Tibial nerve (tissue), 4 donors: ENCODE measurements at regions not wholly inside any gene's neighbourhood (a gene's known extent, or its start where the extent isn't known, plus 50 kb on each side); places are given as distances from the start of the nearest gene placed in this dataset.

ENCODE experiments used
- DNase-seq, 2 donors: peaks; one replicate each; pipeline ENCODE4 v3.0.0-alpha.2; 2019; ENCODE audit warnings: low spot score in 2 of 2
- H3K27ac ChIP-seq, 4 donors: fragments of 200-600 bp; sonication (generic) in 3 of 4; one replicate each; pipeline ENCODE4 v1.5.1; 2017 to 2019; ENCODE audit warnings: mild to moderate bottlenecking in 1 of 4
- H3K27me3 ChIP-seq, 2 donors: fragments of 200-600 bp; sonication (generic) in 1 of 2; one replicate each; pipeline versions ENCODE4 v1.5.1 to v1.6.0; 2017 to 2019
- H3K36me3 ChIP-seq, 3 donors: fragments of 200-600 bp; sonication (generic); one replicate each; pipeline ENCODE4 v1.5.1; 2018 to 2019
- H3K4me1 ChIP-seq, 4 donors: fragments of 200-600 bp; sonication (generic) in 3 of 4; one replicate each; pipeline ENCODE4 v1.5.1; 2017 to 2019
- H3K4me3 ChIP-seq, 4 donors: fragments of 200-600 bp; sonication (generic) in 3 of 4; one replicate each; pipeline ENCODE4 v1.5.1; 2017 to 2019; ENCODE audit warnings: mild to moderate bottlenecking in 1 of 4, moderate library complexity in 1 of 4
- H3K9me3 ChIP-seq, 4 donors: fragments of 200-600 bp; sonication (generic) in 3 of 4; one replicate each; pipeline ENCODE4 v1.5.1; 2017 to 2019
- EP300 ChIP-seq, 2 donors: sonication (generic); formaldehyde crosslinking; IDR thresholded peaks; one replicate each; pipeline ENCODE4 v1.6.1; 2017; ENCODE audit warnings: antibody characterized with exemption in 2 of 2, mild to moderate bottlenecking in 1 of 2
- POLR2A ChIP-seq, 2 donors: fragments of 450-650 bp; IDR thresholded peaks; one replicate each; pipeline ENCODE4 v1.6.1; 2017; ENCODE audit warnings: antibody characterized with exemption in 2 of 2, mild to moderate bottlenecking in 2 of 2, moderate library complexity in 2 of 2
- WGBS, 2 donors: methylation state at CpG; one replicate each; pipeline ENCODE4 v1.1.5; 2018; 5-methylcytosine and 5-hydroxymethylcytosine counted together
- TF ChIP-seq, protein P1 (sequence below), 5 experiments: fragments of 200-600 bp in 3 of 5; fragments of 450-650 bp in 2 of 5; sonication (generic) in 3 of 5; IDR thresholded peaks; one replicate each; pipeline ENCODE4 v1.5.1; 2016 to 2019; ENCODE audit warnings: antibody characterized with exemption in 5 of 5, mild to moderate bottlenecking in 3 of 5, moderate library complexity in 2 of 5

DNA sequence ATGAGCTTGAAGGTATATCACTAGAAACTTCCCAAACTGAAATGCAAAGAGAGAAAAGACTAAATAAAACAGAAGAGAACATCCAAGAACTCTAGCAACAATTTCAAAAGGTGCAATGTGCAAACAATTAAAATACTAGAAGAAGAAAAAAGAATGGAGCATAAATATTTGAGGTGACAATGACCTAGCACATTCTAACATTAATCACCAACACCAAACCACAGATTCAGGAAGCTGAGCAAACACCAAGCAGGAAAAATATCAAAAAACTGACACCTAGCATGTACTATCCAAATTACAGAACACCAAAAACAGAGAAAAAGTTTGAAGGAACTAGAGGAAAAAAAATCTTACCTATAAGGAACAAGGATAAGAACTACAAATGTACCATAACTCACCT, 460.8 kb downstream of the IRS1 start:
- no peak for DNase-seq
- no peaks in the 10 kb centered on the region for H3K4me1 ChIP-seq
- no peak overlapping the region for H3K27ac ChIP-seq
- H3K36me3 ChIP-seq: no peaks in the 10 kb centered on the region
- H3K4me3 ChIP-seq: no peak overlapping the region
- no peaks in the 10 kb centered on the region for H3K27me3 ChIP-seq
- H3K9me3 ChIP-seq: no peaks in the 10 kb centered on the region
- no peak for TF ChIP-seq EP300 (IDR thresholded peaks at IDR 0.05)
- no peak for TF ChIP-seq POLR2A (IDR thresholded peaks at IDR 0.05)
- TF ChIP-seq, protein P1, sequence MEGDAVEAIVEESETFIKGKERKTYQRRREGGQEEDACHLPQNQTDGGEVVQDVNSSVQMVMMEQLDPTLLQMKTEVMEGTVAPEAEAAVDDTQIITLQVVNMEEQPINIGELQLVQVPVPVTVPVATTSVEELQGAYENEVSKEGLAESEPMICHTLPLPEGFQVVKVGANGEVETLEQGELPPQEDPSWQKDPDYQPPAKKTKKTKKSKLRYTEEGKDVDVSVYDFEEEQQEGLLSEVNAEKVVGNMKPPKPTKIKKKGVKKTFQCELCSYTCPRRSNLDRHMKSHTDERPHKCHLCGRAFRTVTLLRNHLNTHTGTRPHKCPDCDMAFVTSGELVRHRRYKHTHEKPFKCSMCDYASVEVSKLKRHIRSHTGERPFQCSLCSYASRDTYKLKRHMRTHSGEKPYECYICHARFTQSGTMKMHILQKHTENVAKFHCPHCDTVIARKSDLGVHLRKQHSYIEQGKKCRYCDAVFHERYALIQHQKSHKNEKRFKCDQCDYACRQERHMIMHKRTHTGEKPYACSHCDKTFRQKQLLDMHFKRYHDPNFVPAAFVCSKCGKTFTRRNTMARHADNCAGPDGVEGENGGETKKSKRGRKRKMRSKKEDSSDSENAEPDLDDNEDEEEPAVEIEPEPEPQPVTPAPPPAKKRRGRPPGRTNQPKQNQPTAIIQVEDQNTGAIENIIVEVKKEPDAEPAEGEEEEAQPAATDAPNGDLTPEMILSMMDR (IDR thresholded peaks at IDR 0.05): no peak

DNA sequence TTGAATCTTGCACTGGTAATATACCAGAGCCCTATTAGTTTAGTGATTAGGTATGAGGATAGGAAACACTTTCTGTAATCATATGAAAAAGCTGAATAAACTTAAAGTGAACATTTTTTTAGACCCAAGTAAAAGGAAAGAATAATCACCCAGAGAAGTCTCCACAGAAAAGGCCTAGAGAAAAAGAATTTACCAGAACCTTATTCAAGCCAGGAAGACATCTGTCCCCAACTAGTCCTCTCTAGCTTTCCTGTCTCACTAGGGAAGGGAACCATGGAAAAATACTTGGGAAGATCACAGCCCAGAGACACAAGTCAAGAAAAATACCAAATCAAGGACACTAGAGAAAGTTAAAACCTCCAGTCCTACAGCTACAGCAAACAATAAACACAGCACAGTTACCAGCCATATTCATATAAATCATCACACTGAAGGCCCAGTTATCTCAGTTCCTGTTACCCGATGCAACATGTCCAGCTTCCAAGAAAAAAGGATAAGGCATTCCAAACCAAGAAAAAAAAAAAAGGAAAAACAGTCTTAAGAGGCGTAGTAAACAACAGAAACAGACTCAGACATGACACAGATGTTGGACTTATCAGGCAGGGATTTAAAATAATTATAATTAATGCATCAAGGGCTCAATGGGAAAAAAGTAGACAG, 461.5 kb downstream of the IRS1 start:
- DNase-seq: no peak
- WGBS, 2 donors: 43 to 44% methylated on average over 2 of the region's 2 CpGs
- H3K27me3 ChIP-seq: no peaks in the 10 kb centered on the region
- H3K36me3 ChIP-seq: no peaks in the 10 kb centered on the region
- H3K27ac ChIP-seq: no peak overlapping the region
- no peaks in the 10 kb centered on the region for H3K4me1 ChIP-seq
- TF ChIP-seq, protein P1 (IDR thresholded peaks at IDR 0.05): no peak
- no peak for TF ChIP-seq POLR2A (IDR thresholded peaks at IDR 0.05)
- TF ChIP-seq EP300 (IDR thresholded peaks at IDR 0.05): no peak
- H3K4me3 ChIP-seq: no peak overlapping the region
- no peaks in the 10 kb centered on the region for H3K9me3 ChIP-seq

DNA sequence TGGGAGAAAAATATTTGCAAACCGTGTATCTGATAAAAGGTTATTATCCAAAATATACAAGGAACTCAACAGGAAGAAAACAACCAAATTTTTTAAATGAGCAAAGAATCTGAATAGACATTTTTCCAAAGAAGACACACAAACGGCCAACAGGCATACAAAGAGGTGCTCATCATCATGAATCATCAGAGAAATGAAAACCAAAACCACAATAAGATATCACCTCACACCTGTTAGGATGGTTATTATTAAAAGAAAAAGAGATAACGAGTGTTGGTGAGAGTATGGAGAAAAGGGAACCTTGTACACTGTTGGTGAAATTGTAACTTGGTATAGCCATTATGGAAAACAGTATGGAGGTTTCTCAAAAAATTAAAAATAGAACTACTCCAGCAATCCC, 463.3 kb downstream of the IRS1 start:
- H3K27ac ChIP-seq: no peak overlapping the region
- no peaks in the 10 kb centered on the region for H3K4me1 ChIP-seq
- no peak for TF ChIP-seq POLR2A (IDR thresholded peaks at IDR 0.05)
- TF ChIP-seq EP300 (IDR thresholded peaks at IDR 0.05): no peak
- TF ChIP-seq, protein P1 (IDR thresholded peaks at IDR 0.05): no peak
- no peak overlapping the region for H3K4me3 ChIP-seq
- no peaks in the 10 kb centered on the region for H3K36me3 ChIP-seq
- no peaks in the 10 kb centered on the region for H3K27me3 ChIP-seq
- H3K9me3 ChIP-seq: no peaks in the 10 kb centered on the region
- DNase-seq: no peak
- 74 to 80% methylated on average over 3 of the region's 3 CpGs for WGBS, 2 donors

DNA sequence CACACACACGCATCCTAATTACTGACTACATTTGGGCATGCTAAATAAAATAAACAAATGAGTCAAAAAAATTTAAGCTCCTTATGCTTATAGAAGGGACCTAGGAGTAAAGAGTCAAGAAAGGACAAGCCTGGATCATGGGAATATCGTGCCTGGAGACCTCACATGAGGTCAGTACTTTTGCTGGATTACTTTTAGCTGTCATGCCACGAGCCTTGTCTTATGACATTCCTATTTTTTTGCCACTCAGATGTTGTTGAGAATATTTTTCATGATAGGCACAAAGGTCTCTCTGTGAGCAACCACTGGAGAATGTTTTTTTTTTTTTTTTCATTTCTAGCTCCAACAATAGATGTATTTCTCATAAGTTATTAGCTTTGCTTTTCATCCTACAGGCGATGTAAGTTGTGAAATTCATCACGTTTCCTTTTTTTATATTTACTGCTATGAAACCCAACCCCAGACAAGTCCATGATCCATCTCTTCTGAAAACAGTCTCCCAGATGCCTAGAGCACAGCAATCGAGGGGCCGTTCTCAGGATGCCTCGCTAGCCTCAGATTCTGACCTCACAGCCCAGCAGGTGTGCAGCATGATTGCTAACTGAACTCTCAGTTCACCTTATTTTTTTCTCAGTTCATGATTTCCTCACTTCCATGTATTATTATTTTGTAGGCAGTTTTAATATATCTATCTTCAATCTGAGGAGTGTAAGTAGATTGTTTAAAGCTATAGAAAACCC, 464.5 kb downstream of the IRS1 start:
- Histone ChIP-seq H3K4me3 (no peak overlapping the region), H3K36me3 (no peaks in the 10 kb centered on the region), H3K27me3 (no peaks in the 10 kb centered on the region), H3K4me1 (no peaks in the 10 kb centered on the region), H3K27ac (no peak overlapping the region), H3K9me3 (no peaks in the 10 kb centered on the region)
- WGBS, 2 donors: 43 to 56% methylated on average over 8 of the region's 8 CpGs
- DNase-seq: no peak
- TF ChIP-seq EP300 (IDR thresholded peaks at IDR 0.05) (no peak), POLR2A (IDR thresholded peaks at IDR 0.05) (no peak)
- TF ChIP-seq, protein P1 (IDR thresholded peaks at IDR 0.05): no peak

DNA sequence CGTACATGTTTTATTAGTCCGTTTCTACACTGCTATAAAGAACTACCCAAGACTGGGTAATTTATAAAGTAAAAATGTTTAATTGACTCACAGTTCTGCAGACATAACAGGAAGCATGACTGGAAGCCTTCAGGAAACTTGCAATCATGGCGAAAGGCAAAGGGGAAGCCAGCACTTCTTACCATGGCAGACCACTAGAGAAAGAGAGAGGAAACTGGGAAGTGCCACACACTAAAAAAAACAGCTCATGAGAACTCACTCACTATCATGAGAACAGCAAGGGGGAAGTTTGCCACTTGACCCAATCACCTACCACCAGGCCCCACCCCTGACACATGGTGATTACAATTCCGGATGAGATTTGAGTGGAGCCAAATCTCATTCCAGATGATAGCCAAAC, 466.2 kb downstream of the IRS1 start:
- TF ChIP-seq, protein P1 (IDR thresholded peaks at IDR 0.05): no peak
- TF ChIP-seq EP300 (IDR thresholded peaks at IDR 0.05): no peak
- TF ChIP-seq POLR2A (IDR thresholded peaks at IDR 0.05): no peak
- WGBS, 2 donors: 86 to 93% methylated on average over 4 of the region's 4 CpGs
- no peaks in the 10 kb centered on the region for H3K9me3 ChIP-seq
- H3K27me3 ChIP-seq: no peaks in the 10 kb centered on the region
- no peaks in the 10 kb centered on the region for H3K4me1 ChIP-seq
- H3K27ac ChIP-seq: no peak overlapping the region
- DNase-seq: no peak
- H3K36me3 ChIP-seq: no peaks in the 10 kb centered on the region
- no peak overlapping the region for H3K4me3 ChIP-seq
